HCT116 (cell line): ENCODE measurements at regions not wholly inside any gene's neighbourhood (a gene's known extent, or its start where the extent isn't known, plus 50 kb on each side); places are given as distances from the start of the nearest gene placed in this dataset.

ENCODE experiments used
- ATAC-seq: fragments of 200-7000 bp; cut with Tn5 transposase; 2 replicates; pipeline ENCODE4 v1.9.1; 2020; ENCODE audit warnings: mild to moderate bottlenecking, moderate library complexity
- BruUV-seq: library from RNA; stranded (reverse); fragments of 400-500 nt; replicated peaks from 2 replicates; lab custom pipeline; 2021; lab: Mats Ljungman, UMichigan
- CTCF ChIA-PET: fragments of 300-600 bp; sonication (Branson Sonifier 250); formaldehyde crosslinking; loops from one replicate; lab custom pipeline; 2021; ENCODE audit warnings: antibody characterized with exemption; lab: Charles Lee
- POLR2A ChIA-PET: fragments of 300-600, 350-600 bp; sonication (Branson Sonifier 250); formaldehyde crosslinking; loops from one replicate; lab custom pipeline; 2021; ENCODE audit warnings: antibody characterized with exemption; lab: Charles Lee
- RAD21 ChIA-PET, 2 experiments: fragments of 300-600 bp; sonication (Branson Sonifier 250); formaldehyde crosslinking; loops; one replicate each; lab custom pipeline; 2023; ENCODE audit warnings: low total read pairs in 2 of 2; ENCODE audit not compliant: uncharacterized antibody in 2 of 2, unreplicated experiment in 2 of 2, low non-redundant PET in 1 of 2; lab: Charles Lee
- DNase-seq: peaks from one replicate; pipeline ENCODE4 v3.0.0-alpha.2; 2010; ENCODE audit warnings: low read depth, low spot score
- H2AFZ ChIP-seq: fragments of 200-600 bp; shearing (Covaris generic), sonication (generic); 2 replicates; pipeline ENCODE4 v1.6.1; 2017; ENCODE audit warnings: low read depth, mixed run types, mixed read lengths, antibody characterized with exemption, low read length; ENCODE audit not compliant: poor library complexity, severe bottlenecking
- H3K27ac ChIP-seq: 2 replicates; pipeline ENCODE4 v1.5.1; 2012; ENCODE audit warnings: low read depth, low read length
- H3K27me3 ChIP-seq: fragments of 200-600 bp; sonication (generic); 2 replicates; pipeline ENCODE4 v1.6.1; 2016; ENCODE audit warnings: mixed run types, low read length, mixed read lengths; ENCODE audit not compliant: insufficient read depth
- H3K36me3 ChIP-seq, 2 experiments: fragments of 200-500 bp in 1 of 2; fragments of 200-600 bp in 1 of 2; sonication (Bioruptor generic) in 1 of 2; sonication (generic) in 1 of 2; 2 replicates each; pipeline versions ENCODE4 v1.5.1 to v1.6.1; 2014 to 2016; ENCODE audit warnings: low read length in 2 of 2, inconsistent platforms in 1 of 2, mixed read lengths in 1 of 2, mixed run types in 1 of 2; ENCODE audit not compliant: insufficient read depth in 2 of 2, control insufficient read depth in 1 of 2
- H3K4me1 ChIP-seq, 2 experiments: fragments of 200-600 bp in 1 of 2; sonication (generic) in 1 of 2; 2 replicates each; pipeline versions ENCODE4 v1.5.1 to v1.6.1; 2012 to 2017; ENCODE audit warnings: low read length in 2 of 2, inconsistent platforms in 1 of 2, mild to moderate bottlenecking in 1 of 2, mixed read lengths in 1 of 2, mixed run types in 1 of 2, moderate library complexity in 1 of 2; ENCODE audit not compliant: insufficient read depth in 2 of 2, control insufficient read depth in 1 of 2
- H3K4me2 ChIP-seq: fragments of 200-600 bp; sonication (generic); 2 replicates; pipeline ENCODE4 v1.6.1; 2017; ENCODE audit warnings: mixed run types, low read length, mixed read lengths
- H3K4me3 ChIP-seq, 2 experiments: fragments of 200-600 bp in 1 of 2; sonication (generic) in 1 of 2; replicated peaks in 1 of 2; 2 replicates each; pipeline ENCODE4 v1.5.1; 2011 to 2016; ENCODE audit warnings: low read length in 2 of 2, control low read depth in 1 of 2, low read depth in 1 of 2, mild to moderate bottlenecking in 1 of 2, mixed read lengths in 1 of 2, mixed run types in 1 of 2
- H3K79me2 ChIP-seq: fragments of 200-600 bp; sonication (generic); 2 replicates; pipeline ENCODE4 v1.6.1; 2017; ENCODE audit warnings: mild to moderate bottlenecking, mixed run types, low read length, moderate library complexity, mixed read lengths; ENCODE audit not compliant: insufficient read depth
- H3K9ac ChIP-seq: fragments of 200-600 bp; sonication (generic); 2 replicates; pipeline ENCODE4 v1.6.1; 2016; ENCODE audit warnings: low read length, mixed read lengths
- H3K9me2 ChIP-seq: fragments of 200-600 bp; sonication (generic), shearing (Covaris generic); 2 replicates; pipeline ENCODE4 v1.6.1; 2017; ENCODE audit warnings: mixed run types, mild to moderate bottlenecking, moderate library complexity; ENCODE audit not compliant: insufficient read depth
- H3K9me3 ChIP-seq, 2 experiments: fragments of 200-500 bp in 1 of 2; fragments of 200-600 bp in 1 of 2; sonication (Bioruptor generic) in 1 of 2; sonication (generic) in 1 of 2; 2 replicates each; pipeline ENCODE4 v1.6.1; 2014 to 2017; ENCODE audit warnings: low read length in 2 of 2, mixed read lengths in 2 of 2, inconsistent platforms in 1 of 2, low read depth in 1 of 2, mild to moderate bottlenecking in 1 of 2, mixed run types in 1 of 2, moderate library complexity in 1 of 2; ENCODE audit not compliant: control insufficient read depth in 1 of 2, insufficient read depth in 1 of 2
- H4K20me1 ChIP-seq: fragments of 200-600 bp; sonication (generic), shearing (Covaris generic); 2 replicates; pipeline ENCODE4 v1.6.1; 2017; ENCODE audit warnings: mixed run types, mild to moderate bottlenecking, moderate library complexity; ENCODE audit not compliant: insufficient read depth
- ATF3 ChIP-seq: IDR thresholded peaks from 2 replicates; pipeline ENCODE4 v1.6.1; 2012
- CBX3 ChIP-seq: IDR thresholded peaks from 2 replicates; pipeline ENCODE4 v1.6.1; 2012; ENCODE audit warnings: low read depth
- EGR1 ChIP-seq: IDR thresholded peaks from 2 replicates; pipeline ENCODE4 v1.6.1; 2012; ENCODE audit warnings: low read depth
- ELF1 ChIP-seq: IDR thresholded peaks from 2 replicates; pipeline ENCODE4 v1.6.1; 2012; ENCODE audit warnings: low read depth, borderline replicate concordance
- EZH2 ChIP-seq: fragments of 200-600 bp; sonication (generic); IDR thresholded peaks from 2 replicates; pipeline ENCODE4 v1.6.1; 2017; ENCODE audit warnings: antibody characterized with exemption, mixed run types
- EZH2phosphoT487 ChIP-seq: fragments of 200-600 bp; IDR thresholded peaks from 2 replicates; pipeline ENCODE4 v1.6.1; 2018; ENCODE audit warnings: antibody characterized with exemption, borderline replicate concordance
- FOSL1 ChIP-seq: IDR thresholded peaks from 2 replicates; pipeline ENCODE4 v1.6.1; 2012; ENCODE audit warnings: low read depth
- JUND ChIP-seq: IDR thresholded peaks from 2 replicates; pipeline ENCODE4 v1.6.1; 2012
- MAX ChIP-seq: IDR thresholded peaks from 2 replicates; pipeline ENCODE4 v1.6.1; 2012
- POLR2AphosphoS5 ChIP-seq: IDR thresholded peaks from 2 replicates; pipeline ENCODE4 v1.6.1; 2011; ENCODE audit warnings: mild to moderate bottlenecking, low read depth, low read length, moderate library complexity
- RAD21 ChIP-seq: IDR thresholded peaks from 2 replicates; pipeline ENCODE4 v1.6.1; 2012; ENCODE audit warnings: low read depth, mild to moderate bottlenecking
- SIN3A ChIP-seq: IDR thresholded peaks from 2 replicates; pipeline ENCODE4 v1.6.1; 2012; ENCODE audit warnings: low read depth
- SP1 ChIP-seq: IDR thresholded peaks from 2 replicates; pipeline ENCODE4 v1.6.1; 2012; ENCODE audit warnings: low read depth
- SRF ChIP-seq: IDR thresholded peaks from 2 replicates; pipeline ENCODE4 v1.6.1; 2012; ENCODE audit warnings: low read depth
- TCF7L2 ChIP-seq: IDR thresholded peaks from 2 replicates; pipeline ENCODE4 v1.7.0; 2011; ENCODE audit warnings: borderline replicate concordance, inconsistent platforms; ENCODE audit not compliant: insufficient read depth, insufficient read length; ENCODE audit errors: extremely low read depth
- YY1 ChIP-seq: IDR thresholded peaks from 2 replicates; pipeline ENCODE4 v1.6.1; 2011; ENCODE audit warnings: low read length, low read depth, moderate library complexity, mild to moderate bottlenecking; ENCODE audit not compliant: insufficient replicate concordance; ENCODE audit errors: extremely low read depth
- ZFX ChIP-seq: fragments of 450-650 bp; IDR thresholded peaks from 2 replicates; pipeline ENCODE4 v1.6.1; 2017
- ZNF274 ChIP-seq: fragments of 200-500 bp; sonication (Bioruptor generic); IDR thresholded peaks from 2 replicates; pipeline ENCODE4 v1.6.1; 2014; ENCODE audit warnings: mild to moderate bottlenecking, low read depth, low read length, inconsistent platforms
- intact Hi-C: fragments of 100-400 bp; cut with micrococcal nuclease; formaldehyde crosslinking; loops from 2 replicates; pipeline ENCODE4 v1.10.0; 2022
- TF ChIP-seq, protein P1 (sequence below), 3 experiments: fragments of 200-600 bp in 1 of 3; sonication (generic) in 1 of 3; IDR thresholded peaks in 2 of 3; conservative IDR thresholded peaks in 1 of 3; 2 replicates each; pipeline ENCODE4 v1.5.1; 2012 to 2017; ENCODE audit warnings: low read depth in 2 of 3, low read length in 2 of 3, antibody characterized with exemption in 1 of 3, borderline replicate concordance in 1 of 3, control low read depth in 1 of 3, mild to moderate bottlenecking in 1 of 3, mixed read lengths in 1 of 3, mixed run types in 1 of 3, moderate library complexity in 1 of 3; ENCODE audit not compliant: insufficient read depth in 1 of 3
- TF ChIP-seq, protein P2 (sequence below): IDR thresholded peaks from 2 replicates; pipeline ENCODE4 v1.6.1; 2011; ENCODE audit warnings: mild to moderate bottlenecking, low read length, moderate library complexity; ENCODE audit not compliant: insufficient replicate concordance; ENCODE audit errors: extremely low read depth

DNA sequence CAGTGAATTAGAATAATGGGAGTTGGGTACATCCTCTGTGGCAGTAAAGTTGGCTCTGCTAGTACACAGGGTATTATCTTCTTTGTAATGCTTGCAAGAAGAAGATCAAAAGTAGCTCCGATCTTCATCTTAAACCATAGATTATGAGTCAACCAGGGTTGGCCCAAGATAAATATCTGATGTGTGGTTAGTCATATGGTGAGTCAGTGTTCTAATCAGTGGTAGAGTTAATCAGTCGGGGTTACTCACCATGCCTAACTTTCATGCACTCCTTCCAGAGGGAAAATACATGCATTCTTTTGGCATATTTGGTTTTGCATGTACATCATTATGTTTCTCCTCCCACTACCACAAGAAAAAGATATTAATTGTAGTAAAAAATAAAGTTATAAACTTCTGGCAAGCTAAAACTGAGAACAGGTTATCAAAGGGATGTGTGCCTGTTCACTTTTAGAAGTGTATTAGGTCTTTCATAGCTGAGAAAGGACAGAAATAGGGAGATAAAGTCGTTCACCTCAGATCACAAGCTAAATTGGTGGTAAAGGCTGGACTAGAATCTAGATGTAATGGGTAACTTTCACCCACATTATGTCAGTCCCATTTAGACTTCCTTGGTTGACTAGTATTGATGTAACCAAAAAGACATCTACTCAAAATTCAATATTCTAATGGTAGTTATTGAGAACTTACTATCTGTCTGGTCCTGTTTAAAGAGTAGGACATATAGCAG, 684.4 kb downstream of the IRS1 start:
- Histone ChIP-seq H4K20me1 (no peaks in the 10 kb centered on the region), H3K9me3 (no peaks in the 10 kb centered on the region), H2AFZ (no peak overlapping the region), H3K9ac (peak overlapping the region; percentile 62), H3K36me3 (0 out of 4 replicates have a peak, but pooled peaks cover 0 to 4% of the 10 kb centered on the region in 2 experiments), H3K4me2 (peak overlapping the region; percentile 52), H3K4me1 (peaks cover 61 to 69% of the 10 kb centered on the region in 2 experiments), H3K9me2 (no peaks in the 10 kb centered on the region), H3K4me3 (no peak overlapping the region), H3K27ac (peak overlapping the region; percentile 95), H3K27me3 (no peaks in the 10 kb centered on the region), H3K79me2 (peaks cover 19% of the 10 kb centered on the region)
- ChIA-PET RAD21 (interaction anchor here (1.0 to 1.1 kb wide), 2 partner anchors 52 to 688 kb away, joined by 3 read pairs; no protein-coding TSS in a partner anchor), POLR2A (interaction anchor here (0.7 to 2.0 kb wide), 12 partner anchors 18 to 544 kb away, joined by 3 to 11 read pairs (median 3); no protein-coding TSS in a partner anchor), CTCF (no interaction called here)
- TSS peak; percentile 87 for BruUV-seq
- DNase-seq = peak; percentile 99
- intact Hi-C loops = loop anchor here (1.0 to 5.0 kb wide), 7 partner anchors 70 to 870 kb away; no protein-coding TSS in a partner anchor
- ATAC-seq = peak; percentile 75
- peak; percentile 100 for TF ChIP-seq JUND
- TF ChIP-seq, protein P1, sequence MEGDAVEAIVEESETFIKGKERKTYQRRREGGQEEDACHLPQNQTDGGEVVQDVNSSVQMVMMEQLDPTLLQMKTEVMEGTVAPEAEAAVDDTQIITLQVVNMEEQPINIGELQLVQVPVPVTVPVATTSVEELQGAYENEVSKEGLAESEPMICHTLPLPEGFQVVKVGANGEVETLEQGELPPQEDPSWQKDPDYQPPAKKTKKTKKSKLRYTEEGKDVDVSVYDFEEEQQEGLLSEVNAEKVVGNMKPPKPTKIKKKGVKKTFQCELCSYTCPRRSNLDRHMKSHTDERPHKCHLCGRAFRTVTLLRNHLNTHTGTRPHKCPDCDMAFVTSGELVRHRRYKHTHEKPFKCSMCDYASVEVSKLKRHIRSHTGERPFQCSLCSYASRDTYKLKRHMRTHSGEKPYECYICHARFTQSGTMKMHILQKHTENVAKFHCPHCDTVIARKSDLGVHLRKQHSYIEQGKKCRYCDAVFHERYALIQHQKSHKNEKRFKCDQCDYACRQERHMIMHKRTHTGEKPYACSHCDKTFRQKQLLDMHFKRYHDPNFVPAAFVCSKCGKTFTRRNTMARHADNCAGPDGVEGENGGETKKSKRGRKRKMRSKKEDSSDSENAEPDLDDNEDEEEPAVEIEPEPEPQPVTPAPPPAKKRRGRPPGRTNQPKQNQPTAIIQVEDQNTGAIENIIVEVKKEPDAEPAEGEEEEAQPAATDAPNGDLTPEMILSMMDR (IDR thresholded peaks at IDR 0.05 in 2 of 3, conservative IDR thresholded peaks at IDR 0.05 in 1 of 3; ENCODE audit: borderline replicate concordance in 1 of 3, insufficient read depth in 1 of 3, low read depth in 2 of 3, low read length in 2 of 3) = no peak
- peak; percentile 95 for TF ChIP-seq SRF
- peak; percentile 92 for TF ChIP-seq SIN3A
- peak; percentile 100 for TF ChIP-seq SP1
- TF ChIP-seq FOSL1 = peak; percentile 100
- TF ChIP-seq MAX = peak; percentile 76
- TF ChIP-seq RAD21 = peak; percentile 61
- peak; percentile 99 for TF ChIP-seq CBX3
- TF ChIP-seq YY1 = peak; percentile 69
- TF ChIP-seq ATF3 = peak; percentile 92
- TF ChIP-seq POLR2AphosphoS5 = peak; percentile 81
- TF ChIP-seq, protein P2, sequence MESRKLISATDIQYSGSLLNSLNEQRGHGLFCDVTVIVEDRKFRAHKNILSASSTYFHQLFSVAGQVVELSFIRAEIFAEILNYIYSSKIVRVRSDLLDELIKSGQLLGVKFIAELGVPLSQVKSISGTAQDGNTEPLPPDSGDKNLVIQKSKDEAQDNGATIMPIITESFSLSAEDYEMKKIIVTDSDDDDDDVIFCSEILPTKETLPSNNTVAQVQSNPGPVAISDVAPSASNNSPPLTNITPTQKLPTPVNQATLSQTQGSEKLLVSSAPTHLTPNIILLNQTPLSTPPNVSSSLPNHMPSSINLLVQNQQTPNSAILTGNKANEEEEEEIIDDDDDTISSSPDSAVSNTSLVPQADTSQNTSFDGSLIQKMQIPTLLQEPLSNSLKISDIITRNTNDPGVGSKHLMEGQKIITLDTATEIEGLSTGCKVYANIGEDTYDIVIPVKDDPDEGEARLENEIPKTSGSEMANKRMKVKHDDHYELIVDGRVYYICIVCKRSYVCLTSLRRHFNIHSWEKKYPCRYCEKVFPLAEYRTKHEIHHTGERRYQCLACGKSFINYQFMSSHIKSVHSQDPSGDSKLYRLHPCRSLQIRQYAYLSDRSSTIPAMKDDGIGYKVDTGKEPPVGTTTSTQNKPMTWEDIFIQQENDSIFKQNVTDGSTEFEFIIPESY = peak; percentile 55
- TF ChIP-seq TCF7L2 = peak; percentile 99
- TF ChIP-seq ELF1 = no peak
- TF ChIP-seq EZH2phosphoT487 = no peak
- TF ChIP-seq ZNF274 = no peak
- no peak for TF ChIP-seq EZH2
- no peak for TF ChIP-seq ZFX
- peak; percentile 46; the same call in 1 of the 2 replicates for TF ChIP-seq EGR1
